ENCODE measurements at regions not wholly inside any gene's neighbourhood (a gene's known extent, or its start where the extent isn't known, plus 50 kb on each side); places are given as distances from the start of the nearest gene placed in this dataset.

- TF ChIP-seq, protein P1, sequence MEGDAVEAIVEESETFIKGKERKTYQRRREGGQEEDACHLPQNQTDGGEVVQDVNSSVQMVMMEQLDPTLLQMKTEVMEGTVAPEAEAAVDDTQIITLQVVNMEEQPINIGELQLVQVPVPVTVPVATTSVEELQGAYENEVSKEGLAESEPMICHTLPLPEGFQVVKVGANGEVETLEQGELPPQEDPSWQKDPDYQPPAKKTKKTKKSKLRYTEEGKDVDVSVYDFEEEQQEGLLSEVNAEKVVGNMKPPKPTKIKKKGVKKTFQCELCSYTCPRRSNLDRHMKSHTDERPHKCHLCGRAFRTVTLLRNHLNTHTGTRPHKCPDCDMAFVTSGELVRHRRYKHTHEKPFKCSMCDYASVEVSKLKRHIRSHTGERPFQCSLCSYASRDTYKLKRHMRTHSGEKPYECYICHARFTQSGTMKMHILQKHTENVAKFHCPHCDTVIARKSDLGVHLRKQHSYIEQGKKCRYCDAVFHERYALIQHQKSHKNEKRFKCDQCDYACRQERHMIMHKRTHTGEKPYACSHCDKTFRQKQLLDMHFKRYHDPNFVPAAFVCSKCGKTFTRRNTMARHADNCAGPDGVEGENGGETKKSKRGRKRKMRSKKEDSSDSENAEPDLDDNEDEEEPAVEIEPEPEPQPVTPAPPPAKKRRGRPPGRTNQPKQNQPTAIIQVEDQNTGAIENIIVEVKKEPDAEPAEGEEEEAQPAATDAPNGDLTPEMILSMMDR (IDR thresholded peaks at IDR 0.05 in 4 of 5, conservative IDR thresholded peaks at IDR 0.05 in 1 of 5): no peak
- no peak for TF ChIP-seq POLR2A (IDR thresholded peaks at IDR 0.05)
Measured at GRCh38 chr6:137782166-137783039, 84.7 kb upstream of the TNFAIP3 start.
